ENCODE measurements at regions not wholly inside any gene's neighbourhood (a gene's known extent, or its start where the extent isn't known, plus 50 kb on each side); places are given as distances from the start of the nearest gene placed in this dataset.

GRCh38 chr18:56278421-56279003, 359.9 kb downstream of the TXNL1 start:
- DNase-seq (ENCODE audit: low spot score): no peak

- no peak for DNase-seq (ENCODE audit: low spot score)
Observed at GRCh38 chr18:56276466-56276865, 361.9 kb downstream of the TXNL1 start.

GRCh38 chr18:56273541-56274219, 364.7 kb downstream of the TXNL1 start:
- no peak for DNase-seq (ENCODE audit: low spot score)

GRCh38 chr18:56270671-56271250, 367.6 kb downstream of the TXNL1 start:
- DNase-seq (ENCODE audit: low spot score): no peak

- DNase-seq (ENCODE audit: low spot score): no peak
Observed at GRCh38 chr18:56269958-56270357, 368.4 kb downstream of the TXNL1 start.

GRCh38 chr18:56268952-56269351, 369.4 kb downstream of the TXNL1 start:
- no peak for DNase-seq (ENCODE audit: low spot score)

- no peak for DNase-seq (ENCODE audit: low spot score)
Observed at GRCh38 chr18:56267334-56267733, 371.1 kb downstream of the TXNL1 start.

- DNase-seq (ENCODE audit: low spot score): no peak
Observed at GRCh38 chr18:56258178-56258577, 380.2 kb downstream of the TXNL1 start.

- no peak for DNase-seq (ENCODE audit: low spot score)
Observed at GRCh38 chr18:56257205-56257604, 381.2 kb downstream of the TXNL1 start.

GRCh38 chr18:56256659-56257058, 381.7 kb downstream of the TXNL1 start:
- no peak for DNase-seq (ENCODE audit: low spot score)

GRCh38 chr18:56255381-56255780, 383.0 kb downstream of the TXNL1 start:
- DNase-seq (ENCODE audit: low spot score): no peak

GRCh38 chr18:56252456-56252855, 385.9 kb downstream of the TXNL1 start:
- DNase-seq (ENCODE audit: low spot score): no peak

GRCh38 chr18:56248610-56249235, 389.7 kb downstream of the TXNL1 start:
- no peak for DNase-seq (ENCODE audit: low spot score)

GRCh38 chr18:56246916-56247315, 391.5 kb downstream of the TXNL1 start:
- DNase-seq (ENCODE audit: low spot score): no peak

- DNase-seq (ENCODE audit: low spot score): no peak
Observed at GRCh38 chr18:56245866-56246580, 392.4 kb downstream of the TXNL1 start.

GRCh38 chr18:56240405-56240804, 398.0 kb downstream of the TXNL1 start:
- DNase-seq (ENCODE audit: low spot score): no peak

- DNase-seq (ENCODE audit: low spot score): no peak
Observed at GRCh38 chr18:56238576-56238975, 399.8 kb downstream of the TXNL1 start.

GRCh38 chr18:56235481-56236013, 402.8 kb downstream of the TXNL1 start:
- DNase-seq (ENCODE audit: low spot score): no peak

GRCh38 chr18:56235071-56235470, 403.3 kb downstream of the TXNL1 start:
- no peak for DNase-seq (ENCODE audit: low spot score)

- no peak for DNase-seq (ENCODE audit: low spot score)
Observed at GRCh38 chr18:56233595-56233994, 404.8 kb downstream of the TXNL1 start.

GRCh38 chr18:56226025-56226424, 412.4 kb downstream of the TXNL1 start:
- no peak for DNase-seq (ENCODE audit: low spot score)

Measured in pons (tissue), 1 donor.